ENCODE measurements at regions not wholly inside any gene's neighbourhood (a gene's known extent, or its start where the extent isn't known, plus 50 kb on each side); places are given as distances from the start of the nearest gene placed in this dataset.

- Histone ChIP-seq H3K4me1 (ENCODE audit: insufficient read depth, low read length) (no peaks in the 10 kb centered on the region), H3K4me3 (ENCODE audit: low read length) (no peak overlapping the region), H3K27me3 (ENCODE audit: control insufficient read depth in 1 of 2, insufficient read depth in 2 of 2, low read length in 2 of 2) (no peaks in the 10 kb centered on the region), H3K36me3 (ENCODE audit: insufficient read depth, low read length) (no peaks in the 10 kb centered on the region), H3K27ac (ENCODE audit: low read depth in 1 of 2, low read length in 2 of 2) (no peak overlapping the region), H3K9me3 (ENCODE audit: control insufficient read depth in 1 of 2, insufficient read depth in 1 of 2, low read length in 2 of 2) (no peaks in the 10 kb centered on the region)
- TF ChIP-seq, protein P1, sequence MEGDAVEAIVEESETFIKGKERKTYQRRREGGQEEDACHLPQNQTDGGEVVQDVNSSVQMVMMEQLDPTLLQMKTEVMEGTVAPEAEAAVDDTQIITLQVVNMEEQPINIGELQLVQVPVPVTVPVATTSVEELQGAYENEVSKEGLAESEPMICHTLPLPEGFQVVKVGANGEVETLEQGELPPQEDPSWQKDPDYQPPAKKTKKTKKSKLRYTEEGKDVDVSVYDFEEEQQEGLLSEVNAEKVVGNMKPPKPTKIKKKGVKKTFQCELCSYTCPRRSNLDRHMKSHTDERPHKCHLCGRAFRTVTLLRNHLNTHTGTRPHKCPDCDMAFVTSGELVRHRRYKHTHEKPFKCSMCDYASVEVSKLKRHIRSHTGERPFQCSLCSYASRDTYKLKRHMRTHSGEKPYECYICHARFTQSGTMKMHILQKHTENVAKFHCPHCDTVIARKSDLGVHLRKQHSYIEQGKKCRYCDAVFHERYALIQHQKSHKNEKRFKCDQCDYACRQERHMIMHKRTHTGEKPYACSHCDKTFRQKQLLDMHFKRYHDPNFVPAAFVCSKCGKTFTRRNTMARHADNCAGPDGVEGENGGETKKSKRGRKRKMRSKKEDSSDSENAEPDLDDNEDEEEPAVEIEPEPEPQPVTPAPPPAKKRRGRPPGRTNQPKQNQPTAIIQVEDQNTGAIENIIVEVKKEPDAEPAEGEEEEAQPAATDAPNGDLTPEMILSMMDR (IDR thresholded peaks at IDR 0.05) = no peak
- no peaks in the 10 kb centered on the region for H3K36me3 Mint-ChIP-seq (ENCODE audit: low read depth)
- ChIA-PET CTCF (no interaction called here), POLR2A (no interaction called here)
- intact Hi-C loops (cut with DNase I, micrococcal nuclease) = no loop called here
- H3K4me3 Mint-ChIP-seq = no peak overlapping the region
- ATAC-seq (ENCODE audit: poor library complexity) (no peak), DNase-seq (no peak)
- no peak overlapping the region for H3K27ac Mint-ChIP-seq
- no peaks in the 10 kb centered on the region for H3K4me1 Mint-ChIP-seq (ENCODE audit: low read depth)
- H3K9me3 Mint-ChIP-seq = no peaks in the 10 kb centered on the region
- H3K27me3 Mint-ChIP-seq = peaks cover under 1% of the 10 kb centered on the region
Measured at GRCh38 chr18:11271954-11272353, 122.6 kb upstream of the PIEZO2 start.

DNA sequence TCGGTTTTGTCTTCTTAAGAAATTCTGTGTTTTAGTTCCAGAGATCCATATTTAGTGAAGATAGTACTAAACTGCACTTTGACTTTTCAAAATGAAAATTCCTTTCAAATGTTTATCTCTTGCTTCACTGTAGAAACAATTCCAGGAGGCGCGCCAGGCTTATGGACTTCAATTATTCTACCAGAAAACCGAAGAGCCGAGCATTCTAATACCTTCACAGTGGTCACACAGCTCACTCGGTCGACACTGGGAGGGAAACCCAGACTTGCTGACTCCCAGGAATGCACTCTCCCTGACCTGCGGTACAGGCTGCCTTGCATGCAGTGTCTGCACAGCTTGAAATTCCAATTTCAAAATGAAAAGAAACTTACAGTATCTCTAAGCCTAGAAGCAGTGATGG lies 119.9 kb upstream of the PIEZO2 start:
- Histone ChIP-seq H3K27ac (ENCODE audit: low read depth in 1 of 2, low read length in 2 of 2) (no peak overlapping the region), H3K4me1 (ENCODE audit: insufficient read depth, low read length) (no peaks in the 10 kb centered on the region), H3K36me3 (ENCODE audit: insufficient read depth, low read length) (no peaks in the 10 kb centered on the region), H3K9me3 (ENCODE audit: control insufficient read depth in 1 of 2, insufficient read depth in 1 of 2, low read length in 2 of 2) (peaks cover 0 to 7% of the 10 kb centered on the region in 2 experiments), H3K4me3 (ENCODE audit: low read length) (no peak overlapping the region), H3K27me3 (ENCODE audit: control insufficient read depth in 1 of 2, insufficient read depth in 2 of 2, low read length in 2 of 2) (no peaks in the 10 kb centered on the region)
- H3K27ac Mint-ChIP-seq = no peak overlapping the region
- TF ChIP-seq, protein P1 (IDR thresholded peaks at IDR 0.05) = no peak
- no peak for ATAC-seq (ENCODE audit: poor library complexity)
- H3K27me3 Mint-ChIP-seq = peaks cover 5% of the 10 kb centered on the region
- H3K9me3 Mint-ChIP-seq = no peaks in the 10 kb centered on the region
- H3K4me1 Mint-ChIP-seq (ENCODE audit: low read depth) = no peaks in the 10 kb centered on the region
- intact Hi-C loops (cut with DNase I, micrococcal nuclease) = no loop called here
- POLR2A ChIA-PET = no interaction called here
- DNase-seq = no peak
- no peaks in the 10 kb centered on the region for H3K36me3 Mint-ChIP-seq (ENCODE audit: low read depth)
- CTCF ChIA-PET = no interaction called here
- H3K4me3 Mint-ChIP-seq = no peak overlapping the region

- TF ChIP-seq, protein P1 (IDR thresholded peaks at IDR 0.05) = no peak
Measured at GRCh38 chr18:11268741-11269233, 119.4 kb upstream of the PIEZO2 start.

More at GRCh38 chr18:11268741-11269233, 119.4 kb upstream of the PIEZO2 start:
- no peak overlapping the region for H3K27ac Mint-ChIP-seq
- Histone ChIP-seq H3K36me3 (ENCODE audit: insufficient read depth, low read length) (no peaks in the 10 kb centered on the region), H3K27me3 (ENCODE audit: control insufficient read depth in 1 of 2, insufficient read depth in 2 of 2, low read length in 2 of 2) (no peaks in the 10 kb centered on the region), H3K4me1 (ENCODE audit: insufficient read depth, low read length) (no peaks in the 10 kb centered on the region), H3K4me3 (ENCODE audit: low read length) (no peak overlapping the region), H3K9me3 (ENCODE audit: control insufficient read depth in 1 of 2, insufficient read depth in 1 of 2, low read length in 2 of 2) (peaks cover 3 to 7% of the 10 kb centered on the region in 2 experiments), H3K27ac (ENCODE audit: low read depth in 1 of 2, low read length in 2 of 2) (no peak overlapping the region)
- H3K4me3 Mint-ChIP-seq = no peak overlapping the region
- no peak for DNase-seq
- intact Hi-C loops (cut with DNase I, micrococcal nuclease) = no loop called here
- no peaks in the 10 kb centered on the region for H3K36me3 Mint-ChIP-seq (ENCODE audit: low read depth)
- ChIA-PET POLR2A (no interaction called here), CTCF (no interaction called here)
- H3K9me3 Mint-ChIP-seq = peaks cover 1% of the 10 kb centered on the region
- H3K27me3 Mint-ChIP-seq = peaks cover 5% of the 10 kb centered on the region
- no peaks in the 10 kb centered on the region for H3K4me1 Mint-ChIP-seq (ENCODE audit: low read depth)
- no peak for ATAC-seq (ENCODE audit: poor library complexity)
